Esophagus squamous epithelium (tissue), 4 donors: ENCODE measurements at regions not wholly inside any gene's neighbourhood (a gene's known extent, or its start where the extent isn't known, plus 50 kb on each side); places are given as distances from the start of the nearest gene placed in this dataset.

Source experiments
- CTCF ChIP-seq, 6 experiments: fragments of 450-650 bp in 4 of 6; fragments of 200-600 bp in 2 of 6; sonication (generic) in 2 of 6; IDR thresholded peaks; one replicate each; pipeline ENCODE4 v1.5.1; 2016 to 2019; ENCODE audit warnings: antibody characterized with exemption in 6 of 6, mild to moderate bottlenecking in 4 of 6, moderate library complexity in 4 of 6
- POLR2A ChIP-seq, 4 donors: fragments of 450-650 bp; IDR thresholded peaks; one replicate each; pipeline ENCODE4 v1.6.1; 2017; ENCODE audit warnings: antibody characterized with exemption in 4 of 4, mild to moderate bottlenecking in 4 of 4, moderate library complexity in 3 of 4

GRCh38 chr7:12761111-12761510, 73.7 kb downstream of the ARL4A start:
- TF ChIP-seq POLR2A (IDR thresholded peaks at IDR 0.05), result no peak
- no peak for TF ChIP-seq CTCF (IDR thresholded peaks at IDR 0.05)
